Suprapubic skin (tissue), 4 donors: ENCODE measurements at regions not wholly inside any gene's neighbourhood (a gene's known extent, or its start where the extent isn't known, plus 50 kb on each side); places are given as distances from the start of the nearest gene placed in this dataset.

Experiments used
- EP300 ChIP-seq: sonication (generic); formaldehyde crosslinking; IDR thresholded peaks from one replicate; pipeline ENCODE4 v1.6.1; 2017; ENCODE audit warnings: antibody characterized with exemption
- POLR2A ChIP-seq, 2 donors: fragments of 450-650 bp; IDR thresholded peaks; one replicate each; pipeline ENCODE4 v1.6.1; 2017; ENCODE audit warnings: antibody characterized with exemption in 2 of 2, mild to moderate bottlenecking in 2 of 2, moderate library complexity in 2 of 2
- POLR2AphosphoS5 ChIP-seq, 3 donors: sonication (generic); formaldehyde crosslinking; IDR thresholded peaks; one replicate each; pipeline ENCODE4 v1.6.1; 2017; ENCODE audit warnings: antibody characterized with exemption in 3 of 3
- TF ChIP-seq, protein P1 (sequence below), 2 donors: fragments of 200-600 bp in 1 of 2; fragments of 450-650 bp in 1 of 2; sonication (generic) in 1 of 2; IDR thresholded peaks; one replicate each; pipeline ENCODE4 v1.5.1; 2016 to 2019; ENCODE audit warnings: antibody characterized with exemption in 2 of 2, mild to moderate bottlenecking in 1 of 2, moderate library complexity in 1 of 2

DNA sequence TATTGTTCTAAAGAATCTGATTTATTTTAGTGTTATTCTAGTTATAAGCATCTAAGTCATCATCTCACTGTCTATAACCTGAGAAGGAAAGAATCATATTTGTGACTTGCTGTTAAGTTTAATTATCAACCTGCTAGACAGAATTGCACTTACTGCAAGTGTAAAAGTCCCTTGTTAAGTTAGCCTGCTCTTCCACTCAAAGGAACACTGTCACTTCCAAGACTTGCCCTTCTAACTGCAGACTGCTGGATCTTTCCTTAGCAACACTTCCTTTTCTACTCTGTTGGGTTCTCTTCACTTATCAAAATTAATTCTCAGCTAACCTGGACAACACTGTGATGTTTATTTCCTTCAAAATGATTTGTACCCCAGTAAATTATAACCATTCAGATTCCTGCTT, 323.2 kb upstream of the TFPI start:
- TF ChIP-seq POLR2A (IDR thresholded peaks at IDR 0.05), result no peak
- TF ChIP-seq POLR2AphosphoS5 (IDR thresholded peaks at IDR 0.05), result no peak
- TF ChIP-seq, protein P1, sequence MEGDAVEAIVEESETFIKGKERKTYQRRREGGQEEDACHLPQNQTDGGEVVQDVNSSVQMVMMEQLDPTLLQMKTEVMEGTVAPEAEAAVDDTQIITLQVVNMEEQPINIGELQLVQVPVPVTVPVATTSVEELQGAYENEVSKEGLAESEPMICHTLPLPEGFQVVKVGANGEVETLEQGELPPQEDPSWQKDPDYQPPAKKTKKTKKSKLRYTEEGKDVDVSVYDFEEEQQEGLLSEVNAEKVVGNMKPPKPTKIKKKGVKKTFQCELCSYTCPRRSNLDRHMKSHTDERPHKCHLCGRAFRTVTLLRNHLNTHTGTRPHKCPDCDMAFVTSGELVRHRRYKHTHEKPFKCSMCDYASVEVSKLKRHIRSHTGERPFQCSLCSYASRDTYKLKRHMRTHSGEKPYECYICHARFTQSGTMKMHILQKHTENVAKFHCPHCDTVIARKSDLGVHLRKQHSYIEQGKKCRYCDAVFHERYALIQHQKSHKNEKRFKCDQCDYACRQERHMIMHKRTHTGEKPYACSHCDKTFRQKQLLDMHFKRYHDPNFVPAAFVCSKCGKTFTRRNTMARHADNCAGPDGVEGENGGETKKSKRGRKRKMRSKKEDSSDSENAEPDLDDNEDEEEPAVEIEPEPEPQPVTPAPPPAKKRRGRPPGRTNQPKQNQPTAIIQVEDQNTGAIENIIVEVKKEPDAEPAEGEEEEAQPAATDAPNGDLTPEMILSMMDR (IDR thresholded peaks at IDR 0.05), result no peak
- no peak for TF ChIP-seq EP300
